GM23338 (cell line): ENCODE measurements at regions not wholly inside any gene's neighbourhood (a gene's known extent, or its start where the extent isn't known, plus 50 kb on each side); places are given as distances from the start of the nearest gene placed in this dataset.

ENCODE experiments used
- ATAC-seq: fragments of 200-7000 bp; cut with Tn5 transposase; 3 replicates; pipeline ENCODE4 v1.9.1; 2020
- DNase-seq: peaks from one replicate; pipeline ENCODE4 v3.0.0-alpha.2; 2015; ENCODE audit warnings: low spot score
- H2AFZ ChIP-seq: fragments of 200-600 bp; sonication (generic); 2 replicates; pipeline ENCODE4 v1.8.0; 2016; ENCODE audit warnings: antibody characterized with exemption, mild to moderate bottlenecking, moderate library complexity
- H3F3A ChIP-seq: fragments of 200-600 bp; sonication (generic); replicated peaks from 2 replicates; pipeline ENCODE4 v1.8.0; 2017; ENCODE audit warnings: antibody characterized with exemption, mixed run types, low read depth
- H3K27ac ChIP-seq: fragments of 200-600 bp; sonication (generic); 2 replicates; pipeline ENCODE4 v1.6.1; 2016; ENCODE audit warnings: low read depth
- H3K27me3 ChIP-seq: fragments of 200-600 bp; sonication (generic); 2 replicates; pipeline ENCODE4 v1.8.0; 2016; ENCODE audit warnings: mild to moderate bottlenecking, mixed run types, moderate library complexity; ENCODE audit not compliant: insufficient read depth
- H3K36me3 ChIP-seq: fragments of 200-600 bp; sonication (generic); 2 replicates; pipeline ENCODE4 v1.8.0; 2016; ENCODE audit warnings: mild to moderate bottlenecking; ENCODE audit not compliant: insufficient read depth
- H3K4me1 ChIP-seq: fragments of 200-600 bp; sonication (generic); 2 replicates; pipeline ENCODE4 v1.8.0; 2016; ENCODE audit warnings: mild to moderate bottlenecking, moderate library complexity; ENCODE audit not compliant: insufficient read depth
- H3K4me2 ChIP-seq: fragments of 200-600 bp; sonication (generic); 2 replicates; pipeline ENCODE4 v1.7.1; 2017; ENCODE audit warnings: mixed run types
- H3K4me3 ChIP-seq: fragments of 200-600 bp; sonication (generic); 2 replicates; pipeline ENCODE4 v1.6.1; 2016; ENCODE audit warnings: mixed run types
- H3K79me2 ChIP-seq: fragments of 200-600 bp; sonication (generic); replicated peaks from 2 replicates; pipeline ENCODE4 v1.8.0; 2017; ENCODE audit warnings: mild to moderate bottlenecking; ENCODE audit not compliant: insufficient read depth
- H3K9me2 ChIP-seq: fragments of 200-600 bp; sonication (generic); 2 replicates; pipeline ENCODE4 v1.8.0; 2017; ENCODE audit not compliant: insufficient read depth
- H4K20me1 ChIP-seq: fragments of 200-600 bp; sonication (generic); replicated peaks from 2 replicates; pipeline ENCODE4 v1.8.0; 2017; ENCODE audit warnings: mild to moderate bottlenecking; ENCODE audit not compliant: insufficient read depth
- H3K27ac Mint-ChIP-seq: 2 replicates; pipeline ENCODE4 v1.8.0; 2020; ENCODE audit warnings: inconsistent platforms, mild to moderate bottlenecking, moderate library complexity, mixed read lengths
- H3K27me3 Mint-ChIP-seq: 3 replicates; pipeline ENCODE4 v1.8.0; 2022; ENCODE audit warnings: low read depth, mild to moderate bottlenecking, moderate library complexity, mixed read lengths, inconsistent platforms; ENCODE audit not compliant: insufficient read depth, poor library complexity
- H3K36me3 Mint-ChIP-seq: 3 replicates; pipeline ENCODE4 v1.8.0; 2021; ENCODE audit warnings: low read depth, mild to moderate bottlenecking, inconsistent platforms, moderate library complexity, mixed read lengths
- H3K4me1 Mint-ChIP-seq: 3 replicates; pipeline ENCODE4 v1.8.0; 2020; ENCODE audit warnings: mild to moderate bottlenecking, inconsistent platforms, mixed read lengths
- H3K4me3 Mint-ChIP-seq: 3 replicates; pipeline ENCODE4 v1.8.0; 2021; ENCODE audit warnings: moderate library complexity, mild to moderate bottlenecking, inconsistent platforms, mixed read lengths
- H3K9me3 Mint-ChIP-seq: 3 replicates; pipeline ENCODE4 v1.8.0; 2020; ENCODE audit warnings: moderate library complexity, mild to moderate bottlenecking, inconsistent platforms, mixed read lengths
- CREB1 ChIP-seq: fragments of 250-450 bp; sonication (Bioruptor Pico); IDR thresholded peaks from 2 replicates; pipeline ENCODE4 v1.5.0; 2020; ENCODE audit warnings: low read depth, mild to moderate bottlenecking, moderate library complexity
- CTCF ChIP-seq, 2 experiments: fragments of 200-600 bp in 1 of 2; sonication (generic) in 1 of 2; conservative IDR thresholded peaks; 2 replicates each; pipeline versions ENCODE4 v1.5.1 to v1.6.1; 2016 to 2017; ENCODE audit warnings: antibody characterized with exemption in 2 of 2, low read depth in 2 of 2, mild to moderate bottlenecking in 2 of 2, moderate library complexity in 1 of 2
- EZH2phosphoT487 ChIP-seq: fragments of 200-600 bp; sonication (generic); IDR thresholded peaks from one replicate; pipeline ENCODE4 v1.8.1; 2018; ENCODE audit warnings: antibody characterized with exemption; ENCODE audit not compliant: unreplicated experiment
- REST ChIP-seq: IDR thresholded peaks from one replicate; pipeline ENCODE4 v1.6.1; 2018; ENCODE audit warnings: antibody characterized with exemption; ENCODE audit not compliant: unreplicated experiment
- ZNF462 ChIP-seq: fragments of 250-450 bp; sonication (Bioruptor Pico); IDR thresholded peaks from 2 replicates; pipeline ENCODE4 v1.5.0; 2020; ENCODE audit warnings: mild to moderate bottlenecking, moderate library complexity

GRCh38 chr11:91231226-91231625 is 993.4 kb upstream of the FAT3 start:
- ATAC-seq (no peak), DNase-seq (no peak)
- H3K36me3 Mint-ChIP-seq, result no peaks in the 10 kb centered on the region
- H4K20me1 ChIP-seq, result no peaks in the 10 kb centered on the region
- H3K36me3 ChIP-seq, result no peaks in the 10 kb centered on the region
- no peak overlapping the region for H3K4me2 ChIP-seq
- no peaks in the 10 kb centered on the region for H3K27me3 Mint-ChIP-seq
- no peak overlapping the region for H3K4me3 ChIP-seq
- H3K4me1 ChIP-seq, result no peaks in the 10 kb centered on the region
- no peak overlapping the region for H3K27ac ChIP-seq
- no peaks in the 10 kb centered on the region for H3K79me2 ChIP-seq
- no peak for TF ChIP-seq ZNF462
- TF ChIP-seq EZH2phosphoT487, result no peak
- no peak for TF ChIP-seq CREB1 (CRISPR knock-in tag)
- TF ChIP-seq CTCF (conservative IDR thresholded peaks at IDR 0.05; ENCODE audit: low read depth in 2 of 2), result no peak
- no peak for TF ChIP-seq REST
- H3F3A ChIP-seq, result no peaks in the 10 kb centered on the region
- H3K9me2 ChIP-seq, result no peaks in the 10 kb centered on the region
- no peak overlapping the region for H3K4me3 Mint-ChIP-seq
- peaks cover 5% of the 10 kb centered on the region; the same call in 2 of the 3 replicates for H3K4me1 Mint-ChIP-seq
- H3K27ac Mint-ChIP-seq, result no peak overlapping the region
- no peak overlapping the region for H2AFZ ChIP-seq
- H3K9me3 Mint-ChIP-seq, result no peaks in the 10 kb centered on the region
- H3K27me3 ChIP-seq, result no peaks in the 10 kb centered on the region
